ENCODE measurements at regions not wholly inside any gene's neighbourhood (a gene's known extent, or its start where the extent isn't known, plus 50 kb on each side); places are given as distances from the start of the nearest gene placed in this dataset.

GRCh38 chr9:126052791-126053190 is 273.8 kb upstream of the MVB12B start:
- no peak for DNase-seq (ENCODE audit: low read depth, low spot score)
- no peak overlapping the region for H3K4me3 ChIP-seq (ENCODE audit: low read depth, low read length)
- in situ Hi-C loops (cut with HindIII; ENCODE audit: low sequenced_read_pairs) = no loop called here
- no peak for TF ChIP-seq CTCF (IDR thresholded peaks at IDR 0.05; ENCODE audit: low read depth, low read length)

GRCh38 chr9:126053913-126054312 is 272.7 kb upstream of the MVB12B start:
- no peak overlapping the region for H3K4me3 ChIP-seq (ENCODE audit: low read depth, low read length)
- in situ Hi-C loops (cut with HindIII; ENCODE audit: low sequenced_read_pairs) = no loop called here
- no peak for TF ChIP-seq CTCF (IDR thresholded peaks at IDR 0.05; ENCODE audit: low read depth, low read length)
- DNase-seq (ENCODE audit: low read depth, low spot score) = no peak

- TF ChIP-seq CTCF (IDR thresholded peaks at IDR 0.05; ENCODE audit: low read depth, low read length) = no peak
- no peak overlapping the region for H3K4me3 ChIP-seq (ENCODE audit: low read depth, low read length)
- peak; percentile 43 for DNase-seq (ENCODE audit: low read depth, low spot score)
- in situ Hi-C loops (cut with HindIII; ENCODE audit: low sequenced_read_pairs) = no loop called here
Measured at GRCh38 chr9:126055381-126055985, 271.1 kb upstream of the MVB12B start.

GRCh38 chr9:126056312-126057021 is 270.2 kb upstream of the MVB12B start:
- H3K4me3 ChIP-seq (ENCODE audit: low read depth, low read length) = no peak overlapping the region
- in situ Hi-C loops (cut with HindIII; ENCODE audit: low sequenced_read_pairs) = no loop called here
- TF ChIP-seq CTCF (IDR thresholded peaks at IDR 0.05; ENCODE audit: low read depth, low read length) = no peak
- no peak for DNase-seq (ENCODE audit: low read depth, low spot score)

- H3K4me3 ChIP-seq (ENCODE audit: low read depth, low read length) = no peak overlapping the region
- TF ChIP-seq CTCF (IDR thresholded peaks at IDR 0.05; ENCODE audit: low read depth, low read length) = no peak
- in situ Hi-C loops (cut with HindIII; ENCODE audit: low sequenced_read_pairs) = no loop called here
- DNase-seq (ENCODE audit: low read depth, low spot score) = no peak
Measured at GRCh38 chr9:126057121-126057825, 269.4 kb upstream of the MVB12B start.

GRCh38 chr9:126058011-126058531 is 268.6 kb upstream of the MVB12B start:
- H3K4me3 ChIP-seq (ENCODE audit: low read depth, low read length) = no peak overlapping the region
- TF ChIP-seq CTCF (IDR thresholded peaks at IDR 0.05; ENCODE audit: low read depth, low read length) = no peak
- no peak for DNase-seq (ENCODE audit: low read depth, low spot score)
- in situ Hi-C loops (cut with HindIII; ENCODE audit: low sequenced_read_pairs) = no loop called here

Measured in astrocyte of the spinal cord (primary cell).